ENCODE measurements at regions not wholly inside any gene's neighbourhood (a gene's known extent, or its start where the extent isn't known, plus 50 kb on each side); places are given as distances from the start of the nearest gene placed in this dataset.

GRCh38 chr5:175001876-175002645 lies 277.7 kb downstream of the MSX2 start:
- no peak overlapping the region for H3K4me3 ChIP-seq
- no peak for DNase-seq (ENCODE audit: low spot score)
- no peak for TF ChIP-seq CTCF (IDR thresholded peaks at IDR 0.05)

GRCh38 chr5:175001311-175001710 lies 276.9 kb downstream of the MSX2 start:
- H3K4me3 ChIP-seq = no peak overlapping the region
- TF ChIP-seq CTCF (IDR thresholded peaks at IDR 0.05) = no peak
- H3K27ac ChIP-seq = no peak overlapping the region
- DNase-seq (ENCODE audit: low spot score) = no peak

More at GRCh38 chr5:175001876-175002645, 277.7 kb downstream of the MSX2 start:
- H3K27ac ChIP-seq = no peak overlapping the region

- H3K4me3 ChIP-seq = no peak overlapping the region
- no peak for DNase-seq (ENCODE audit: low spot score)
- TF ChIP-seq CTCF (IDR thresholded peaks at IDR 0.05) = no peak
These were observed 275.2 kb downstream of the MSX2 start for GRCh38 chr5:174999581-174999980.

GRCh38 chr5:174998131-174998730 lies 273.8 kb downstream of the MSX2 start:
- DNase-seq (ENCODE audit: low spot score) = no peak
- TF ChIP-seq CTCF (IDR thresholded peaks at IDR 0.05) = no peak
- H3K4me3 ChIP-seq = no peak overlapping the region
- no peak overlapping the region for H3K27ac ChIP-seq

More at GRCh38 chr5:174999581-174999980, 275.2 kb downstream of the MSX2 start:
- H3K27ac ChIP-seq = no peak overlapping the region

- Histone ChIP-seq H3K4me3 (no peak overlapping the region), H3K27ac (no peak overlapping the region)
- TF ChIP-seq CTCF (IDR thresholded peaks at IDR 0.05) = no peak
- no peak for DNase-seq (ENCODE audit: low spot score)
These were observed 273.3 kb downstream of the MSX2 start for GRCh38 chr5:174997688-174998087.

GRCh38 chr5:174996941-174997340 lies 272.6 kb downstream of the MSX2 start:
- DNase-seq (ENCODE audit: low spot score) = no peak
- no peak overlapping the region for H3K4me3 ChIP-seq
- H3K27ac ChIP-seq = no peak overlapping the region
- no peak for TF ChIP-seq CTCF (IDR thresholded peaks at IDR 0.05)

GRCh38 chr5:174995827-174996226 lies 271.4 kb downstream of the MSX2 start:
- Histone ChIP-seq H3K4me3 (no peak overlapping the region), H3K27ac (no peak overlapping the region)
- no peak for TF ChIP-seq CTCF (IDR thresholded peaks at IDR 0.05)
- DNase-seq (ENCODE audit: low spot score) = no peak

Data from coronary artery (tissue), 2 donors.